ENCODE measurements at regions not wholly inside any gene's neighbourhood (a gene's known extent, or its start where the extent isn't known, plus 50 kb on each side); places are given as distances from the start of the nearest gene placed in this dataset.

- TF ChIP-seq POLR2A (IDR thresholded peaks at IDR 0.05), result no peak
- no peak for TF ChIP-seq CTCF (IDR thresholded peaks at IDR 0.05)
- no peak for TF ChIP-seq POLR2AphosphoS5 (IDR thresholded peaks at IDR 0.05; ENCODE audit: insufficient read depth in 1 of 2, low read depth in 1 of 2)
Measured at GRCh38 chr20:39916236-39916765, 772.7 kb downstream of the MAFB start.
